BE2C (cell line): ENCODE measurements at regions not wholly inside any gene's neighbourhood (a gene's known extent, or its start where the extent isn't known, plus 50 kb on each side); places are given as distances from the start of the nearest gene placed in this dataset.

Source experiments
- DNase-seq: peaks from one replicate; pipeline ENCODE4 v3.0.0-alpha.2; 2020
- H3K27me3 ChIP-seq: fragments of 250-450 bp; sonication (Bioruptor Pico); 2 replicates; pipeline ENCODE4 v1.5.1; 2020; ENCODE audit warnings: mild to moderate bottlenecking
- H3K36me3 ChIP-seq: fragments of 250-450 bp; sonication (Bioruptor Pico); 2 replicates; pipeline ENCODE4 v1.5.1; 2020; ENCODE audit warnings: mild to moderate bottlenecking
- H3K4me1 ChIP-seq: fragments of 250-450 bp; sonication (Bioruptor Pico); 2 replicates; pipeline ENCODE4 v1.5.1; 2020
- H3K4me3 ChIP-seq: 2 replicates; pipeline ENCODE4 v1.5.1; 2011; ENCODE audit warnings: low read depth, low read length
- H3K9me3 ChIP-seq: fragments of 250-450 bp; sonication (Bioruptor Pico); 2 replicates; pipeline ENCODE4 v1.5.1; 2020
- TF ChIP-seq, protein P1 (sequence below): IDR thresholded peaks from 2 replicates; pipeline ENCODE4 v1.5.1; 2012; ENCODE audit warnings: mild to moderate bottlenecking, low read depth, low read length

DNA sequence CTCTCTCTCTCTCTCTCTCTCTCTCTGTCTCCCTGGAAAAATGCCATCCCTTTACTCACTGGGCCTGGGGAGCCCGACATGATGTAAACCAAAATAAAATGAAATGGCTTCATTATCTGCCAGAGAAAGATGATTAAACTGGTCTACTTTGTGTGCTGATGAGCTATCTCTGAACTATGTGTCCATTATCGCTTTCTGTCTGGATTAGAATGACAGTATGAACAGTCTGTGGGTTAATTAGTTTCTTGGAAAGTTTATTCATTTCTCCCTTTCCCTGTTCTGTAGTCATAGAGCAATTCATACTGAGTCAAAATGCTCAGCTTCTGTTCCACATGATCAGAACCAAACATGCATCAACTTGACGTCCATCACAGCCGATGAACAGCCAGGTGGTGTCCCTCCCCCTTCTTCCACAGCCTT lies 72.4 kb upstream of the KCND3 start:
- H3K4me1 ChIP-seq, result no peaks in the 10 kb centered on the region
- DNase-seq, result no peak
- no peaks in the 10 kb centered on the region for H3K36me3 ChIP-seq
- peaks cover 14% of the 10 kb centered on the region; the same call in 1 of the 2 replicates for H3K27me3 ChIP-seq
- peaks cover 3% of the 10 kb centered on the region; the same call in 1 of the 2 replicates for H3K9me3 ChIP-seq
- H3K4me3 ChIP-seq, result no peak overlapping the region
- TF ChIP-seq, protein P1, sequence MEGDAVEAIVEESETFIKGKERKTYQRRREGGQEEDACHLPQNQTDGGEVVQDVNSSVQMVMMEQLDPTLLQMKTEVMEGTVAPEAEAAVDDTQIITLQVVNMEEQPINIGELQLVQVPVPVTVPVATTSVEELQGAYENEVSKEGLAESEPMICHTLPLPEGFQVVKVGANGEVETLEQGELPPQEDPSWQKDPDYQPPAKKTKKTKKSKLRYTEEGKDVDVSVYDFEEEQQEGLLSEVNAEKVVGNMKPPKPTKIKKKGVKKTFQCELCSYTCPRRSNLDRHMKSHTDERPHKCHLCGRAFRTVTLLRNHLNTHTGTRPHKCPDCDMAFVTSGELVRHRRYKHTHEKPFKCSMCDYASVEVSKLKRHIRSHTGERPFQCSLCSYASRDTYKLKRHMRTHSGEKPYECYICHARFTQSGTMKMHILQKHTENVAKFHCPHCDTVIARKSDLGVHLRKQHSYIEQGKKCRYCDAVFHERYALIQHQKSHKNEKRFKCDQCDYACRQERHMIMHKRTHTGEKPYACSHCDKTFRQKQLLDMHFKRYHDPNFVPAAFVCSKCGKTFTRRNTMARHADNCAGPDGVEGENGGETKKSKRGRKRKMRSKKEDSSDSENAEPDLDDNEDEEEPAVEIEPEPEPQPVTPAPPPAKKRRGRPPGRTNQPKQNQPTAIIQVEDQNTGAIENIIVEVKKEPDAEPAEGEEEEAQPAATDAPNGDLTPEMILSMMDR, result no peak

DNA sequence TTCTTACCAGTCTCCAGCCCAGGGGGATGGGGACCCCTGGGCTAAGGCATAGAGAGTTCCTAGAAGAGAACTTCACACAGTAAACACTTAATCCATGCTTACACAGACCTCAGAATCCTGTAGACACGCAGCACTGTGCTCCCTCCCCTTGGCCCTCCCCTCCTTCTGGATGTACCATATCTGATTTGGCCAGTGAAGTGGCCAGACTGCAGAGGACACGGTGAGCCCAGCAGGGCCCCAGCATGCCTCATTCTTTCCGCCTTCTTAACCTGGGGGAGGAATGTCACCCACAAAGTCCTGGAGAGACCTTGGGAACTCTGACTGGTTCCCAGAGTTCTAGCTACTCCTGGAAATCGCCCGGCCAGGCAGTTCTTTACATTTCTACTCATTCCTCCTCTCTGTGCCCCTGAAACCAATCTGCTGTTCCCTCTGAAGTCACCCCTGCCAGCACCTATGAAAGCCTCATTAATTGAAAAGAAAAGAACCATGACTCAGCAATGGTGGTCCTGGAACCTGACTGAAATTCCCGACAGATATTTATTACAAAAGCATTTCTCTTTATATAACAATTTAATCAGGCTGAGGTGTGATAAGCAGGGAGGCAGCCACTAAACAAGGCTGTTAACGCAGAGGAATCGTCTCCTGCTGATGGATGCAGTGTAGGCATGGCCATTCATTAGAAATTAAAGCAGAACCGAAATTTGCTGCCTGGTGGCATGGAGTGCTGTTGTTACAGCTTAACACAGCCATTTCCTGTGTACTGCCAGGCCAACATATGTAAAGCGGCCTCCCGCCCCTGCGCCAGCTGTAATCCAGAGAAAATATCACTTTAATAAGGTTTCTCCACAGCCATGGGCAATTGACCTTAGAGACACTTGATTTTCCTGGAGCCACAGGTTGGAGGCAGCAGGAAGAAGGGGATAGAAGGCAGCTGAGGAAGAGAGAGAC lies 74.6 kb upstream of the KCND3 start:
- no peak for DNase-seq
- Histone ChIP-seq H3K9me3 (peaks cover 3% of the 10 kb centered on the region; the same call in 1 of the 2 replicates), H3K4me3 (no peak overlapping the region), H3K27me3 (peaks cover 16% of the 10 kb centered on the region; the same call in 1 of the 2 replicates), H3K36me3 (no peaks in the 10 kb centered on the region), H3K4me1 (no peaks in the 10 kb centered on the region)
- TF ChIP-seq, protein P1, result no peak

DNA sequence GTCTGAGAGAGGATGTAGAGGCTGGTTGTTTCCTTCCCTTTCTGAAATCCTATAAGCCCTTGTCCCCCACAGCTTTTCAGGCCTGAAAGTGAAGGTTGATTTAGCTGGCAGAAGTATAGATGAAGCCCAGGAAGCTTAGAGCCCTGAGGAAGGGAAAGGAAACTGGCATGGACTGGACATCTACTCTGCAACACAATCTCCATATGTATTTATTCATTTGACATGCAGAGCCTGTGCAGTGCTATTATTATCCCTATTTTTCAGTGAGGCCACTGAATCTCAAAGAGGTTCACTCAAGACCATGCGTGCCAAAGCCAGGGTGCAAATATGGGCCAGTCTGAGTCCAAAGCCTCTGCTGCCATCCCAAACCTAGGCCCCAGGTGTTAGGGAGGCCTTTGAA lies 78.5 kb upstream of the KCND3 start:
- Histone ChIP-seq H3K9me3 (peaks cover 3% of the 10 kb centered on the region; the same call in 1 of the 2 replicates), H3K4me3 (no peak overlapping the region), H3K36me3 (no peaks in the 10 kb centered on the region), H3K4me1 (no peaks in the 10 kb centered on the region), H3K27me3 (peaks cover 16% of the 10 kb centered on the region; the same call in 1 of the 2 replicates)
- TF ChIP-seq, protein P1, result no peak
- no peak for DNase-seq

DNA sequence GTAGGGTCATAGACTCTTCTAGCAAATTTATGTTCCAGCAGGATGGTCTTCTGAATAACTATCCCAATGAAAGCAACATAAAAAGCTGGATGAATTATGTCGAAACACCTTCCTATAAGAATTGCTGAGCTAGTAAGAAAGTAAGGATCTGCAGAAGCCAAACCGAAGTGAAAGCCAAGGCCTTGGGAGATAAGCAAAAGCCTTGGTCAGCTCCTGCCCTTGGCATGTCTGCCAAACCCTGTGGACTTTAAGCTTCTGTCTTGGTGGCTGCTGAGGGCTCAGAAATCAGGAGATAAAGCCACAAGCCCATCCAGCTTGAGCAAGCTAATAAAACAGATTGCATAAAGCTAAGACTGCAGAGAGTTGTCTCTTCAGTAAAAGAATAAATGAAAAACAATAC lies 81.2 kb upstream of the KCND3 start:
- H3K4me3 ChIP-seq, result no peak overlapping the region
- H3K27me3 ChIP-seq, result peaks cover 12% of the 10 kb centered on the region; the same call in 1 of the 2 replicates
- DNase-seq, result no peak
- H3K9me3 ChIP-seq, result no peaks in the 10 kb centered on the region
- no peaks in the 10 kb centered on the region for H3K4me1 ChIP-seq
- H3K36me3 ChIP-seq, result no peaks in the 10 kb centered on the region
- TF ChIP-seq, protein P1, result no peak

DNA sequence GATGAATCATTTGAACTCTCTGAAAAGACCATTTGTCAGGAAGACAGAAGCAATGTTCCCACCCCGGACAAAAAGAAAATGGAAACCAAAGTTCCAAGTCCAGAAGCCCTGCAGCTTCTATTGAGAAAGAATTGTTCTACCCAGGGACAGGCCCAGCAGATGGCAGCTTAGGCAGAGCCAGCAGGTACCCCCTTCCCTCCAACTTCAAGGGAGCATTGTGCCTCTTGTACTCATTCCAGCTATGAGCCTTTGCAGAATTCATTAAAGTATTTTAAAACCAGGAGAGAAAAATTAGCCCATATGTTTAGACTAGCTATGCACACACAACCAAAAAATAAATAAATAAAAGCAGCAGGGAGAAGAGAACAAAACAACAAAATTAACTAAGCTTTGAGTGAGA lies 85.2 kb upstream of the KCND3 start:
- TF ChIP-seq, protein P1, result no peak
- no peaks in the 10 kb centered on the region for H3K4me1 ChIP-seq
- DNase-seq, result no peak
- no peaks in the 10 kb centered on the region; the same call in none of the 2 replicates for H3K27me3 ChIP-seq
- no peak overlapping the region for H3K4me3 ChIP-seq
- H3K36me3 ChIP-seq, result no peaks in the 10 kb centered on the region
- H3K9me3 ChIP-seq, result no peaks in the 10 kb centered on the region

DNA sequence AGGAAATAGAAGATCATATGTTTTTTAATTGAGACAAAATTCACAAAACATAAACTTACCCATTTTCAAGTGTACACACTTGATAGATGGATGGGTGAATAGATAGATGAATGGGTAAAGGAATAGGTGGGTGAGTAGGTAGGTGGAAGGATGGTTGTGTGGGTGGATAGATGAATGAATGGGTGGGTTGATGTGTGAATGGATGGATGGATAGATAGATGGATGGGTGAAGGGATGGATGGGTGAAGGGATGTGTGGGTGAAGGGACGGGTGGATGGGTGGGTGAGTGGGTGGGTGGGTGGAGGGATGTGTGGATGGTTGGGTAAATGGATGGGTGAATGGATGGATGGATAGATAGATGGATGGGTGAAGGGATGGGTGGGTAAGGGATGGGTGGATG lies 86.1 kb upstream of the KCND3 start:
- Histone ChIP-seq H3K4me1 (no peaks in the 10 kb centered on the region), H3K27me3 (no peaks in the 10 kb centered on the region; the same call in none of the 2 replicates), H3K36me3 (no peaks in the 10 kb centered on the region), H3K9me3 (no peaks in the 10 kb centered on the region), H3K4me3 (no peak overlapping the region)
- TF ChIP-seq, protein P1, result no peak
- DNase-seq, result no peak
